Osteoblast (primary cell): ENCODE measurements at regions not wholly inside any gene's neighbourhood (a gene's known extent, or its start where the extent isn't known, plus 50 kb on each side); places are given as distances from the start of the nearest gene placed in this dataset.

Experiments
- DNase-seq: peaks from one replicate; pipeline ENCODE4 v3.0.0; 2011; ENCODE audit warnings: low spot score, mixed read lengths; ENCODE audit not compliant: insufficient read length; ENCODE audit errors: missing footprints
- H2AFZ ChIP-seq: 2 replicates; pipeline ENCODE4 v1.6.0; 2011; ENCODE audit warnings: mild to moderate bottlenecking, low read length
- H3K27ac ChIP-seq: 2 replicates; pipeline ENCODE4 v1.5.1; 2011; ENCODE audit warnings: mild to moderate bottlenecking, low read depth, low read length, moderate library complexity
- H3K27me3 ChIP-seq: 2 replicates; pipeline ENCODE4 v1.6.0; 2012; ENCODE audit warnings: mild to moderate bottlenecking, control low read depth, inconsistent platforms, low read length, moderate library complexity; ENCODE audit not compliant: insufficient read depth
- H3K36me3 ChIP-seq: 2 replicates; pipeline ENCODE4 v1.5.1; 2011; ENCODE audit warnings: mild to moderate bottlenecking, low read length, control low read depth, moderate library complexity; ENCODE audit not compliant: insufficient read depth
- H3K4me1 ChIP-seq: 2 replicates; pipeline ENCODE4 v1.5.1; 2011; ENCODE audit warnings: mild to moderate bottlenecking, low read length, control low read depth, moderate library complexity; ENCODE audit not compliant: insufficient read depth
- H3K4me2 ChIP-seq: 2 replicates; pipeline ENCODE4 v1.6.0; 2011; ENCODE audit warnings: mild to moderate bottlenecking, low read length; ENCODE audit not compliant: insufficient read depth
- H3K4me3 ChIP-seq: fragments of 200-600 bp; sonication (generic); 3 replicates; pipeline ENCODE4 v1.5.1; 2012; ENCODE audit warnings: mild to moderate bottlenecking, low read length, inconsistent platforms; ENCODE audit not compliant: insufficient read depth
- H3K79me2 ChIP-seq: 2 replicates; pipeline ENCODE4 v1.6.0; 2012; ENCODE audit warnings: mild to moderate bottlenecking, low read length, control low read depth, inconsistent platforms; ENCODE audit not compliant: insufficient read depth
- H3K9me3 ChIP-seq: 2 replicates; pipeline ENCODE4 v1.5.1; 2011; ENCODE audit warnings: low read depth, low read length, control low read depth
- H4K20me1 ChIP-seq: 2 replicates; pipeline ENCODE4 v1.6.0; 2012; ENCODE audit warnings: mild to moderate bottlenecking, low read length, control low read depth; ENCODE audit not compliant: insufficient read depth
- TF ChIP-seq, protein P1 (sequence below): IDR thresholded peaks from 2 replicates; pipeline ENCODE4 v1.5.1; 2011; ENCODE audit warnings: mild to moderate bottlenecking, low read depth, low read length, moderate library complexity; ENCODE audit errors: extremely low read depth

DNA sequence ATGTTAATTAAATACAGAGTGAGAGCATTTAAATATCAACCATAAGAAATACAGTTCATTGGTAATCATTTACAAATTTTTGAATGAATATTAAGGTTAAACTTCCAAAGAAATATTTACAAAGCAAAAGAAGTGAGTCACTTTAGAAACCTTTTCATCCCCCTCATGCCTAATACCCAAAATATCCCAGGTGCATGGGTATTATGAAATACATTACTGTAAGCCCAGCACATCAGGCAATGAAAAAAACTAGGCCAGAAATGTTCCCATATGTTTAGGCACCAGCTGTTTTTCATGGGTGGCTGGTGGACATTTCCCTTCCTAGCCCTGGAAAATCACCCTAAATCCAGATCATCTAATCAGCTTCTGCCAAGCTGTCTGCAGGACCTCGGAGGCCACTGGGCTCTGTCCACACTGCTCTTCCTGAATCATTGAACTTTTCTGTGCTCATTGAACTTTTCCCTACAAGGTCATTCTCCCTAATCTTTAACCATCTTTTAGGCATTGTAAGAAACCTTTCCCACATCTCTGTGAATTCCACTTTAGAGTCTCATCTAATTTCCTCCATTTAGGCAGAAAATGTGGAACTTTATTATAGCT is 145.3 kb upstream of the STXBP5 start:
- TF ChIP-seq, protein P1, sequence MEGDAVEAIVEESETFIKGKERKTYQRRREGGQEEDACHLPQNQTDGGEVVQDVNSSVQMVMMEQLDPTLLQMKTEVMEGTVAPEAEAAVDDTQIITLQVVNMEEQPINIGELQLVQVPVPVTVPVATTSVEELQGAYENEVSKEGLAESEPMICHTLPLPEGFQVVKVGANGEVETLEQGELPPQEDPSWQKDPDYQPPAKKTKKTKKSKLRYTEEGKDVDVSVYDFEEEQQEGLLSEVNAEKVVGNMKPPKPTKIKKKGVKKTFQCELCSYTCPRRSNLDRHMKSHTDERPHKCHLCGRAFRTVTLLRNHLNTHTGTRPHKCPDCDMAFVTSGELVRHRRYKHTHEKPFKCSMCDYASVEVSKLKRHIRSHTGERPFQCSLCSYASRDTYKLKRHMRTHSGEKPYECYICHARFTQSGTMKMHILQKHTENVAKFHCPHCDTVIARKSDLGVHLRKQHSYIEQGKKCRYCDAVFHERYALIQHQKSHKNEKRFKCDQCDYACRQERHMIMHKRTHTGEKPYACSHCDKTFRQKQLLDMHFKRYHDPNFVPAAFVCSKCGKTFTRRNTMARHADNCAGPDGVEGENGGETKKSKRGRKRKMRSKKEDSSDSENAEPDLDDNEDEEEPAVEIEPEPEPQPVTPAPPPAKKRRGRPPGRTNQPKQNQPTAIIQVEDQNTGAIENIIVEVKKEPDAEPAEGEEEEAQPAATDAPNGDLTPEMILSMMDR: no peak
- no peaks in the 10 kb centered on the region for H3K79me2 ChIP-seq
- H3K4me2 ChIP-seq: no peak overlapping the region
- no peak overlapping the region for H3K4me3 ChIP-seq
- H2AFZ ChIP-seq: no peak overlapping the region
- H3K9me3 ChIP-seq: no peaks in the 10 kb centered on the region
- H3K36me3 ChIP-seq: no peaks in the 10 kb centered on the region
- no peak overlapping the region for H3K27ac ChIP-seq
- no peak for DNase-seq
- no peaks in the 10 kb centered on the region for H3K27me3 ChIP-seq
- H4K20me1 ChIP-seq: no peaks in the 10 kb centered on the region
- peaks cover 10% of the 10 kb centered on the region for H3K4me1 ChIP-seq

DNA sequence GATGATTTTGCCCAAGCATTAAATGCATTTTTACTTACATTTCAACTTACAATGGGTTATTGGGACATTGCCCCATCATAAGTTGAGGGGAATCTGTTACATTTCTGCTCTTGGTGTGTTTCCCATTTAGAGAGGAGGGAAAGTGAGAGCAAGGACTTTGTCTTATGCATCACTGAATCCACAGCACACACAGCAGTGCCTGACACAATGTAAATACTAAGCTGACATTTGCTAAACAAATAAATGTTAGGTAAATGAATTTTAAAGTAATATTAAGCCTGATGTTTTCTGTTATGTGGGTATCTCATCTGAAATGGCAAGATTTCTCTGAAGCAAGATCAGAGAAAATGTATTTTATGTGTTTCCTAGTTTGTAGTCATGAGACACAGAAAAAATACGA is 143.6 kb upstream of the STXBP5 start:
- Histone ChIP-seq H2AFZ (no peak overlapping the region), H3K4me2 (no peak overlapping the region), H3K79me2 (no peaks in the 10 kb centered on the region), H3K27ac (no peak overlapping the region), H3K4me1 (peaks cover 13% of the 10 kb centered on the region), H3K9me3 (no peaks in the 10 kb centered on the region), H3K36me3 (no peaks in the 10 kb centered on the region), H4K20me1 (no peaks in the 10 kb centered on the region), H3K4me3 (no peak overlapping the region), H3K27me3 (no peaks in the 10 kb centered on the region)
- TF ChIP-seq, protein P1: no peak
- DNase-seq: no peak

DNA sequence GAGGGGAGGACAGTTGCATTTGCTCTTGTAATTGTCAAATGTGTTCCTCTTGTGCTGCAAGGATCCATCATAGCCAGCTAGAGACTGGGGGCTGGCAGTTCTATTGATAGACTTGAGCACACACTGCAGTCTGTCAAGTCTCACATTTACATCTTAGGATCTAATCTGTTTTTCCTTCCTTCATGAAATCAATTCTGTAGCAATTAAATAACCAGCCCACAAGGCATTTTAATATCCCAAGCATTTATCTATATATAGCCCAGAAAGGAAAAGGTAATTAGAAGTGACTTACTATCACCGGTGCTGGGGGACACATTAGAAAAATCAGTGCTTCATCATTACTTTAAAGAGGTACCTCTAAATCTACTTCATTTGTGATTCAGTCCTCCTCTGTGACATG is 143.0 kb upstream of the STXBP5 start:
- Histone ChIP-seq H3K36me3 (no peaks in the 10 kb centered on the region), H2AFZ (no peak overlapping the region), H3K9me3 (no peaks in the 10 kb centered on the region), H3K4me2 (no peak overlapping the region), H3K27me3 (no peaks in the 10 kb centered on the region), H3K79me2 (no peaks in the 10 kb centered on the region), H3K4me1 (peaks cover 13% of the 10 kb centered on the region), H3K4me3 (no peak overlapping the region), H3K27ac (no peak overlapping the region), H4K20me1 (no peaks in the 10 kb centered on the region)
- TF ChIP-seq, protein P1: no peak
- no peak for DNase-seq

- H3K27ac ChIP-seq: peak overlapping the region; percentile 52
- peak overlapping the region; percentile 67 for H3K4me2 ChIP-seq
- peak overlapping the region; percentile 3 for H3K4me3 ChIP-seq
These were observed 140.7 kb upstream of the STXBP5 start for GRCh38 chr6:147063469-147064031.

More at GRCh38 chr6:147063469-147064031, 140.7 kb upstream of the STXBP5 start:
- H3K9me3 ChIP-seq: no peaks in the 10 kb centered on the region
- no peak overlapping the region for H2AFZ ChIP-seq
- no peaks in the 10 kb centered on the region for H3K36me3 ChIP-seq
- H3K79me2 ChIP-seq: no peaks in the 10 kb centered on the region
- no peaks in the 10 kb centered on the region for H3K27me3 ChIP-seq
- DNase-seq: peak; percentile 31
- no peaks in the 10 kb centered on the region for H4K20me1 ChIP-seq
- TF ChIP-seq, protein P1: no peak
- H3K4me1 ChIP-seq: peaks cover 13% of the 10 kb centered on the region
